ENCODE measurements at regions not wholly inside any gene's neighbourhood (a gene's known extent, or its start where the extent isn't known, plus 50 kb on each side); places are given as distances from the start of the nearest gene placed in this dataset.

GRCh38 chr4:164482092-164482404, 271.9 kb upstream of the SMIM31 start:
- no peaks in the 10 kb centered on the region for H3F3A ChIP-seq (ENCODE audit: insufficient read depth, low read length)
- H3K9me3 ChIP-seq (replicated peaks; ENCODE audit: insufficient read depth, low read length), result no peaks in the 10 kb centered on the region
- no peaks in the 10 kb centered on the region for H3K9me2 ChIP-seq (replicated peaks; ENCODE audit: insufficient read depth, low read length)
- no peak overlapping the region for H3K27ac ChIP-seq (ENCODE audit: low read length)
- H4K20me1 ChIP-seq (ENCODE audit: insufficient read depth, low read length), result no peaks in the 10 kb centered on the region
- H2AFZ ChIP-seq (ENCODE audit: low read length), result no peak overlapping the region
- H3K4me3 ChIP-seq (ENCODE audit: low read length), result no peak overlapping the region
- H3K4me1 ChIP-seq (ENCODE audit: low read length), result no peaks in the 10 kb centered on the region
- no peaks in the 10 kb centered on the region for H3K79me2 ChIP-seq (ENCODE audit: low read length)
- TF ChIP-seq EZH2 (optimal IDR thresholded peaks at IDR 0.05; ENCODE audit: low read depth, low read length), result no peak
- TF ChIP-seq EZH2phosphoT487 (IDR thresholded peaks at IDR 0.05; ENCODE audit: low read length), result no peak
- no peak for TF ChIP-seq CTCF (IDR thresholded peaks at IDR 0.05; ENCODE audit: low read length)
- no peak overlapping the region for H3K9ac ChIP-seq (ENCODE audit: low read length)
- no peak overlapping the region for H3K4me2 ChIP-seq (ENCODE audit: low read depth, low read length)
- DNase-seq, result no peak
- H3K36me3 ChIP-seq (replicated peaks; ENCODE audit: insufficient read depth, low read length), result no peaks in the 10 kb centered on the region
- no peaks in the 10 kb centered on the region for H3K27me3 ChIP-seq (replicated peaks; ENCODE audit: insufficient read depth, low read length)

DNA sequence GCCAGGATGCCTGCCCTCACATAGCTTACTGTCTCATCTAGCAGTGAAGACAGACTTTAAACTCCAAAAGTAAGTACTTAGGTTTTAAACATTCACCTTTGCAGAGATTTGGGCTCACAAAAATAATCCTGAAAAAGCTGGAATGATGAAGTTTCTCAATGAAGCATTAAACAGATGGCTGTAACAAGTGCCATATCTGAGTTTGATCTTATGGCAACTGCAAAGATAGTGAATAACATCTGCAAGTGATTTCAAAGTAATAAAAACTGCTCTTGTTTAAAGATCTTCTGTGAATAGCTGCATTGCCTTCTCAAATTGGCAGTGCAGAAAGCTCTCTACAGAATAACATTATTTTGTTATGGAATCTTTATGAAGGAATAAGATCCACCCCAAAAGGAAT, 271.2 kb upstream of the SMIM31 start:
- Histone ChIP-seq H3K9ac (ENCODE audit: low read length) (no peak overlapping the region), H3K9me3 (replicated peaks; ENCODE audit: insufficient read depth, low read length) (no peaks in the 10 kb centered on the region), H3K4me2 (ENCODE audit: low read depth, low read length) (no peak overlapping the region), H4K20me1 (ENCODE audit: insufficient read depth, low read length) (no peaks in the 10 kb centered on the region), H3F3A (ENCODE audit: insufficient read depth, low read length) (no peaks in the 10 kb centered on the region), H3K9me2 (replicated peaks; ENCODE audit: insufficient read depth, low read length) (no peaks in the 10 kb centered on the region), H3K79me2 (ENCODE audit: low read length) (no peaks in the 10 kb centered on the region), H3K27me3 (replicated peaks; ENCODE audit: insufficient read depth, low read length) (no peaks in the 10 kb centered on the region), H3K36me3 (replicated peaks; ENCODE audit: insufficient read depth, low read length) (no peaks in the 10 kb centered on the region), H3K4me3 (ENCODE audit: low read length) (no peak overlapping the region), H3K27ac (ENCODE audit: low read length) (no peak overlapping the region), H2AFZ (ENCODE audit: low read length) (no peak overlapping the region), H3K4me1 (ENCODE audit: low read length) (no peaks in the 10 kb centered on the region)
- DNase-seq, result no peak
- no peak for TF ChIP-seq EZH2 (optimal IDR thresholded peaks at IDR 0.05; ENCODE audit: low read depth, low read length)
- TF ChIP-seq EZH2phosphoT487 (IDR thresholded peaks at IDR 0.05; ENCODE audit: low read length), result no peak
- TF ChIP-seq CTCF (IDR thresholded peaks at IDR 0.05; ENCODE audit: low read length), result no peak

GRCh38 chr4:164483711-164484110, 270.2 kb upstream of the SMIM31 start:
- no peaks in the 10 kb centered on the region for H3K79me2 ChIP-seq (ENCODE audit: low read length)
- DNase-seq, result no peak
- no peak overlapping the region for H3K4me3 ChIP-seq (ENCODE audit: low read length)
- no peak overlapping the region for H2AFZ ChIP-seq (ENCODE audit: low read length)
- H3K27me3 ChIP-seq (replicated peaks; ENCODE audit: insufficient read depth, low read length), result no peaks in the 10 kb centered on the region
- H3F3A ChIP-seq (ENCODE audit: insufficient read depth, low read length), result no peaks in the 10 kb centered on the region
- H3K4me1 ChIP-seq (ENCODE audit: low read length), result no peaks in the 10 kb centered on the region
- H3K9me2 ChIP-seq (replicated peaks; ENCODE audit: insufficient read depth, low read length), result no peaks in the 10 kb centered on the region
- H3K27ac ChIP-seq (ENCODE audit: low read length), result no peak overlapping the region
- no peak for TF ChIP-seq EZH2 (optimal IDR thresholded peaks at IDR 0.05; ENCODE audit: low read depth, low read length)
- TF ChIP-seq CTCF (IDR thresholded peaks at IDR 0.05; ENCODE audit: low read length), result no peak
- no peak for TF ChIP-seq EZH2phosphoT487 (IDR thresholded peaks at IDR 0.05; ENCODE audit: low read length)
- H4K20me1 ChIP-seq (ENCODE audit: insufficient read depth, low read length), result no peaks in the 10 kb centered on the region
- H3K36me3 ChIP-seq (replicated peaks; ENCODE audit: insufficient read depth, low read length), result no peaks in the 10 kb centered on the region
- no peaks in the 10 kb centered on the region for H3K9me3 ChIP-seq (replicated peaks; ENCODE audit: insufficient read depth, low read length)
- H3K4me2 ChIP-seq (ENCODE audit: low read depth, low read length), result no peak overlapping the region
- H3K9ac ChIP-seq (ENCODE audit: low read length), result no peak overlapping the region
